HL-60 (cell line): ENCODE measurements at regions not wholly inside any gene's neighbourhood (a gene's known extent, or its start where the extent isn't known, plus 50 kb on each side); places are given as distances from the start of the nearest gene placed in this dataset.

Experiments used
- DNase-seq, 2 experiments: peaks; one replicate each; pipeline ENCODE4 v3.0.0-alpha.2; 2010 to 2020; ENCODE audit warnings: low read depth in 1 of 2, low spot score in 1 of 2
- H3K27ac ChIP-seq: fragments of 250-450 bp; sonication (Bioruptor Pico); replicated peaks from 2 replicates; pipeline ENCODE4 v1.5.1; 2020; ENCODE audit warnings: mild to moderate bottlenecking, moderate library complexity
- H3K27me3 ChIP-seq: fragments of 250-450 bp; sonication (Bioruptor Pico); 2 replicates; pipeline ENCODE4 v1.5.1; 2021; ENCODE audit warnings: mild to moderate bottlenecking, moderate library complexity; ENCODE audit not compliant: insufficient read depth, poor library complexity, severe bottlenecking
- H3K4me3 ChIP-seq: replicated peaks from 2 replicates; pipeline ENCODE4 v1.5.1; 2011; ENCODE audit warnings: mild to moderate bottlenecking, control low read depth, low read length; ENCODE audit not compliant: insufficient read depth
- CTCF ChIP-seq: IDR thresholded peaks from one replicate; pipeline ENCODE4 v1.5.1; 2011; ENCODE audit warnings: low read length, control low read depth, inconsistent platforms; ENCODE audit not compliant: insufficient read depth
- GABPA ChIP-seq: IDR thresholded peaks from 2 replicates; pipeline ENCODE4 v1.6.1; 2012; ENCODE audit warnings: low read depth
- POLR2AphosphoS5 ChIP-seq: IDR thresholded peaks from 2 replicates; pipeline ENCODE4 v1.6.1; 2012; ENCODE audit warnings: low read depth
- SPI1 ChIP-seq: IDR thresholded peaks from 2 replicates; pipeline ENCODE4 v1.6.1; 2012; ENCODE audit warnings: low read depth, mild to moderate bottlenecking, borderline replicate concordance
- TF ChIP-seq, protein P1 (sequence below): IDR thresholded peaks from 2 replicates; pipeline ENCODE4 v1.6.1; 2012; ENCODE audit warnings: low read depth; ENCODE audit not compliant: insufficient replicate concordance

GRCh38 chr14:58732387-58732786 is 94.6 kb downstream of the DACT1 start:
- Histone ChIP-seq H3K4me3 (no peak overlapping the region), H3K27ac (no peak overlapping the region), H3K27me3 (no peaks in the 10 kb centered on the region)
- TF ChIP-seq POLR2AphosphoS5 (no peak), CTCF (no peak), SPI1 (no peak), GABPA (no peak)
- TF ChIP-seq, protein P1, sequence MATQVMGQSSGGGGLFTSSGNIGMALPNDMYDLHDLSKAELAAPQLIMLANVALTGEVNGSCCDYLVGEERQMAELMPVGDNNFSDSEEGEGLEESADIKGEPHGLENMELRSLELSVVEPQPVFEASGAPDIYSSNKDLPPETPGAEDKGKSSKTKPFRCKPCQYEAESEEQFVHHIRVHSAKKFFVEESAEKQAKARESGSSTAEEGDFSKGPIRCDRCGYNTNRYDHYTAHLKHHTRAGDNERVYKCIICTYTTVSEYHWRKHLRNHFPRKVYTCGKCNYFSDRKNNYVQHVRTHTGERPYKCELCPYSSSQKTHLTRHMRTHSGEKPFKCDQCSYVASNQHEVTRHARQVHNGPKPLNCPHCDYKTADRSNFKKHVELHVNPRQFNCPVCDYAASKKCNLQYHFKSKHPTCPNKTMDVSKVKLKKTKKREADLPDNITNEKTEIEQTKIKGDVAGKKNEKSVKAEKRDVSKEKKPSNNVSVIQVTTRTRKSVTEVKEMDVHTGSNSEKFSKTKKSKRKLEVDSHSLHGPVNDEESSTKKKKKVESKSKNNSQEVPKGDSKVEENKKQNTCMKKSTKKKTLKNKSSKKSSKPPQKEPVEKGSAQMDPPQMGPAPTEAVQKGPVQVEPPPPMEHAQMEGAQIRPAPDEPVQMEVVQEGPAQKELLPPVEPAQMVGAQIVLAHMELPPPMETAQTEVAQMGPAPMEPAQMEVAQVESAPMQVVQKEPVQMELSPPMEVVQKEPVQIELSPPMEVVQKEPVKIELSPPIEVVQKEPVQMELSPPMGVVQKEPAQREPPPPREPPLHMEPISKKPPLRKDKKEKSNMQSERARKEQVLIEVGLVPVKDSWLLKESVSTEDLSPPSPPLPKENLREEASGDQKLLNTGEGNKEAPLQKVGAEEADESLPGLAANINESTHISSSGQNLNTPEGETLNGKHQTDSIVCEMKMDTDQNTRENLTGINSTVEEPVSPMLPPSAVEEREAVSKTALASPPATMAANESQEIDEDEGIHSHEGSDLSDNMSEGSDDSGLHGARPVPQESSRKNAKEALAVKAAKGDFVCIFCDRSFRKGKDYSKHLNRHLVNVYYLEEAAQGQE: no peak
- DNase-seq: no peak

GRCh38 chr14:58733451-58734208 is 95.9 kb downstream of the DACT1 start:
- Histone ChIP-seq H3K27me3 (no peaks in the 10 kb centered on the region), H3K4me3 (no peak overlapping the region), H3K27ac (no peak overlapping the region)
- DNase-seq: no peak
- TF ChIP-seq POLR2AphosphoS5 (no peak), SPI1 (no peak), CTCF (no peak), GABPA (no peak)
- TF ChIP-seq, protein P1: no peak

- H3K4me3 ChIP-seq: no peak overlapping the region
- no peak for DNase-seq
- TF ChIP-seq CTCF (no peak), POLR2AphosphoS5 (no peak), SPI1 (no peak), GABPA (no peak)
- TF ChIP-seq, protein P1: no peak
These were observed 97.8 kb downstream of the DACT1 start for GRCh38 chr14:58735596-58735995.

More at GRCh38 chr14:58735596-58735995, 97.8 kb downstream of the DACT1 start:
- H3K27me3 ChIP-seq: no peaks in the 10 kb centered on the region
- no peak overlapping the region for H3K27ac ChIP-seq
